MG63 (cell line): ENCODE measurements at regions not wholly inside any gene's neighbourhood (a gene's known extent, or its start where the extent isn't known, plus 50 kb on each side); places are given as distances from the start of the nearest gene placed in this dataset.

Experiments
- DNase-seq: peaks from one replicate; pipeline ENCODE4 v3.0.0-alpha.2; 2020
- H3K27me3 ChIP-seq: fragments of 250-450 bp; sonication (Bioruptor Pico); 2 replicates; pipeline ENCODE4 v1.5.1; 2020; ENCODE audit warnings: mild to moderate bottlenecking, moderate library complexity
- H3K36me3 ChIP-seq: fragments of 250-450 bp; sonication (Bioruptor Pico); 2 replicates; pipeline ENCODE4 v1.5.1; 2020; ENCODE audit warnings: mild to moderate bottlenecking, moderate library complexity
- H3K4me3 ChIP-seq: fragments of 250-450 bp; sonication (Bioruptor Pico); 2 replicates; pipeline ENCODE4 v1.5.1; 2020; ENCODE audit warnings: mild to moderate bottlenecking, moderate library complexity
- H3K9me3 ChIP-seq: fragments of 250-450 bp; sonication (Bioruptor Pico); 2 replicates; pipeline ENCODE4 v1.5.1; 2020; ENCODE audit warnings: mild to moderate bottlenecking, moderate library complexity

GRCh38 chr14:62126879-62127478 is 364.8 kb downstream of the SNAPC1 start:
- Histone ChIP-seq H3K9me3 (no peaks in the 10 kb centered on the region), H3K4me3 (no peak overlapping the region), H3K27me3 (peaks cover 17% of the 10 kb centered on the region), H3K36me3 (no peaks in the 10 kb centered on the region)
- no peak for DNase-seq

GRCh38 chr14:62130441-62130840 is 368.2 kb downstream of the SNAPC1 start:
- H3K27me3 ChIP-seq: peaks cover 17% of the 10 kb centered on the region
- DNase-seq: no peak
- no peaks in the 10 kb centered on the region for H3K9me3 ChIP-seq
- H3K4me3 ChIP-seq: no peak overlapping the region
- H3K36me3 ChIP-seq: no peaks in the 10 kb centered on the region

GRCh38 chr14:62133776-62134550 is 371.7 kb downstream of the SNAPC1 start:
- no peaks in the 10 kb centered on the region for H3K9me3 ChIP-seq
- DNase-seq: no peak
- H3K4me3 ChIP-seq: no peak overlapping the region

GRCh38 chr14:62138593-62138992 is 376.4 kb downstream of the SNAPC1 start:
- no peaks in the 10 kb centered on the region for H3K9me3 ChIP-seq
- DNase-seq: no peak
- H3K36me3 ChIP-seq: no peaks in the 10 kb centered on the region
- no peak overlapping the region for H3K4me3 ChIP-seq
- H3K27me3 ChIP-seq: no peaks in the 10 kb centered on the region

More at GRCh38 chr14:62133776-62134550, 371.7 kb downstream of the SNAPC1 start:
- H3K27me3 ChIP-seq: peaks cover 13% of the 10 kb centered on the region
- H3K36me3 ChIP-seq: no peaks in the 10 kb centered on the region

- no peaks in the 10 kb centered on the region for H3K9me3 ChIP-seq
- DNase-seq: no peak
- H3K4me3 ChIP-seq: no peak overlapping the region
These were observed 378.9 kb downstream of the SNAPC1 start for GRCh38 chr14:62141139-62141538.

GRCh38 chr14:62143245-62143644 is 381.0 kb downstream of the SNAPC1 start:
- no peak overlapping the region for H3K4me3 ChIP-seq
- peak; percentile 53 for DNase-seq
- no peaks in the 10 kb centered on the region for H3K36me3 ChIP-seq
- no peaks in the 10 kb centered on the region for H3K27me3 ChIP-seq
- H3K9me3 ChIP-seq: 0 out of 2 replicates have a peak, but pooled peaks cover 3% of the 10 kb centered on the region

More at GRCh38 chr14:62141139-62141538, 378.9 kb downstream of the SNAPC1 start:
- no peaks in the 10 kb centered on the region for H3K27me3 ChIP-seq
- no peaks in the 10 kb centered on the region for H3K36me3 ChIP-seq

GRCh38 chr14:62144863-62145262 is 382.6 kb downstream of the SNAPC1 start:
- H3K9me3 ChIP-seq: 0 out of 2 replicates have a peak, but pooled peaks cover 3% of the 10 kb centered on the region
- no peaks in the 10 kb centered on the region for H3K27me3 ChIP-seq
- H3K36me3 ChIP-seq: no peaks in the 10 kb centered on the region
- no peak for DNase-seq
- no peak overlapping the region for H3K4me3 ChIP-seq

- 0 out of 2 replicates have a peak, but pooled peaks cover 3% of the 10 kb centered on the region for H3K9me3 ChIP-seq
- no peaks in the 10 kb centered on the region for H3K36me3 ChIP-seq
- no peaks in the 10 kb centered on the region for H3K27me3 ChIP-seq
- no peak overlapping the region for H3K4me3 ChIP-seq
- no peak for DNase-seq
These were observed 383.8 kb downstream of the SNAPC1 start for GRCh38 chr14:62146030-62146429.

GRCh38 chr14:62156052-62156451 is 393.8 kb downstream of the SNAPC1 start:
- H3K4me3 ChIP-seq: no peak overlapping the region
- H3K9me3 ChIP-seq: no peaks in the 10 kb centered on the region
- H3K36me3 ChIP-seq: no peaks in the 10 kb centered on the region
- no peak for DNase-seq
- H3K27me3 ChIP-seq: no peaks in the 10 kb centered on the region

- H3K9me3 ChIP-seq: no peaks in the 10 kb centered on the region
- no peaks in the 10 kb centered on the region for H3K27me3 ChIP-seq
- H3K4me3 ChIP-seq: no peak overlapping the region
- no peaks in the 10 kb centered on the region for H3K36me3 ChIP-seq
- no peak for DNase-seq
These were observed 396.6 kb downstream of the SNAPC1 start for GRCh38 chr14:62158779-62159178.

- H3K4me3 ChIP-seq: no peak overlapping the region
- no peak for DNase-seq
- H3K27me3 ChIP-seq: no peaks in the 10 kb centered on the region
- H3K36me3 ChIP-seq: no peaks in the 10 kb centered on the region
- no peaks in the 10 kb centered on the region for H3K9me3 ChIP-seq
These were observed 397.1 kb downstream of the SNAPC1 start for GRCh38 chr14:62159314-62159713.

GRCh38 chr14:62162998-62163589 is 400.9 kb downstream of the SNAPC1 start:
- DNase-seq: no peak
- Histone ChIP-seq H3K27me3 (no peaks in the 10 kb centered on the region), H3K9me3 (no peaks in the 10 kb centered on the region), H3K4me3 (no peak overlapping the region), H3K36me3 (no peaks in the 10 kb centered on the region)

- DNase-seq: no peak
- H3K36me3 ChIP-seq: no peaks in the 10 kb centered on the region
- H3K9me3 ChIP-seq: no peaks in the 10 kb centered on the region
- H3K4me3 ChIP-seq: no peak overlapping the region
- H3K27me3 ChIP-seq: no peaks in the 10 kb centered on the region
These were observed 406.4 kb downstream of the SNAPC1 start for GRCh38 chr14:62168564-62169155.

GRCh38 chr14:62179367-62180018 is 417.3 kb downstream of the SNAPC1 start:
- peak; percentile 64 for DNase-seq
- Histone ChIP-seq H3K27me3 (no peaks in the 10 kb centered on the region), H3K36me3 (no peaks in the 10 kb centered on the region), H3K4me3 (no peak overlapping the region), H3K9me3 (no peaks in the 10 kb centered on the region)

- no peaks in the 10 kb centered on the region for H3K27me3 ChIP-seq
- H3K36me3 ChIP-seq: no peaks in the 10 kb centered on the region
- DNase-seq: no peak
These were observed 419.4 kb downstream of the SNAPC1 start for GRCh38 chr14:62181591-62181990.

GRCh38 chr14:62185078-62185477 is 422.9 kb downstream of the SNAPC1 start:
- DNase-seq: no peak
- Histone ChIP-seq H3K9me3 (no peaks in the 10 kb centered on the region), H3K4me3 (no peak overlapping the region), H3K27me3 (no peaks in the 10 kb centered on the region), H3K36me3 (no peaks in the 10 kb centered on the region)

More at GRCh38 chr14:62181591-62181990, 419.4 kb downstream of the SNAPC1 start:
- Histone ChIP-seq H3K4me3 (no peak overlapping the region), H3K9me3 (no peaks in the 10 kb centered on the region)

- no peaks in the 10 kb centered on the region for H3K36me3 ChIP-seq
- no peaks in the 10 kb centered on the region for H3K9me3 ChIP-seq
- H3K4me3 ChIP-seq: no peak overlapping the region
- no peak for DNase-seq
- no peaks in the 10 kb centered on the region for H3K27me3 ChIP-seq
These were observed 425.0 kb downstream of the SNAPC1 start for GRCh38 chr14:62187265-62187664.
